MCF 10A (cell line): ENCODE measurements at regions not wholly inside any gene's neighbourhood (a gene's known extent, or its start where the extent isn't known, plus 50 kb on each side); places are given as distances from the start of the nearest gene placed in this dataset. TPM values are rescaled to one million over a fixed set of nuclear protein-coding genes. Genes with fewer than 3 reads are reported as not detected.
A peak's percentile ranks its signal among the peaks of the same experiment; 100 is the strongest.
"Not testable (repeated sequence)": the region's sequence is repeated elsewhere in the genome, so short reads cannot be mapped to it uniquely, and the experiment has no call there.

Experiments used
- BruUV-seq: library from RNA; stranded (reverse); fragments of 400-500 nt; replicated peaks from 2 replicates; lab custom pipeline; 2021; lab: Mats Ljungman, UMichigan
- CTCF ChIA-PET: fragments of 300-600 bp; sonication (Branson Sonifier 250); formaldehyde crosslinking; extraction: SDS; loops from one replicate; lab custom pipeline; 2021; ENCODE audit warnings: antibody characterized with exemption, inconsistent platforms; lab: Yijun Ruan, JAX
- POLR2A ChIA-PET: fragments of 300-600, 350-650 bp; sonication (Branson Sonifier 250); formaldehyde crosslinking; extraction: SDS; loops from one replicate; lab custom pipeline; 2020; ENCODE audit warnings: antibody characterized with exemption, inconsistent platforms; lab: Yijun Ruan, JAX
- DNase-seq: peaks from one replicate; pipeline ENCODE4 v3.0.0-alpha.2; 2018; ENCODE audit not compliant: unreplicated experiment
- H3K27ac Mint-ChIP-seq: one replicate; pipeline ENCODE4 v1.8.0; 2022; ENCODE audit warnings: mild to moderate bottlenecking, low read depth, mixed read lengths; ENCODE audit not compliant: unreplicated experiment
- H3K27me3 Mint-ChIP-seq: one replicate; pipeline ENCODE4 v1.8.0; 2022; ENCODE audit warnings: mixed read lengths; ENCODE audit not compliant: insufficient read depth, unreplicated experiment
- H3K36me3 Mint-ChIP-seq: one replicate; pipeline ENCODE4 v1.8.0; 2022; ENCODE audit warnings: mild to moderate bottlenecking, moderate library complexity, mixed read lengths; ENCODE audit not compliant: insufficient read depth, unreplicated experiment
- H3K4me1 Mint-ChIP-seq: one replicate; pipeline ENCODE4 v1.8.0; 2022; ENCODE audit warnings: mixed read lengths; ENCODE audit not compliant: insufficient read depth, unreplicated experiment
- H3K4me3 Mint-ChIP-seq: one replicate; pipeline ENCODE4 v1.8.0; 2022; ENCODE audit warnings: mild to moderate bottlenecking, moderate library complexity, mixed read lengths; ENCODE audit not compliant: unreplicated experiment
- H3K9me3 Mint-ChIP-seq: one replicate; pipeline ENCODE4 v1.8.0; 2022; ENCODE audit warnings: mixed read lengths; ENCODE audit not compliant: unreplicated experiment
- intact Hi-C: fragments of 100-400 bp; cut with micrococcal nuclease; formaldehyde crosslinking; loops from 2 replicates; pipeline ENCODE4 v1.14.1; 2022
- microRNA-seq: library from miRNA; unstranded; fragments of <30 nt; microRNA quantifications from one replicate; pipeline ENCODE4 v1.2.0, GENCODE V29; 2022
- TF ChIP-seq, protein P1 (sequence below): fragments of 200-600 bp; IDR thresholded peaks from one replicate; pipeline ENCODE4 v1.8.0; 2022; ENCODE audit warnings: antibody characterized with exemption, mild to moderate bottlenecking; ENCODE audit not compliant: unreplicated experiment

GRCh38 chr4:184962125-184962638 is 56.1 kb upstream of the HELT start:
- Mint-ChIP-seq H3K27ac (no peak overlapping the region), H3K4me1 (no peaks in the 10 kb centered on the region), H3K4me3 (no peak overlapping the region), H3K36me3 (no peaks in the 10 kb centered on the region), H3K9me3 (no peaks in the 10 kb centered on the region), H3K27me3 (no peaks in the 10 kb centered on the region)
- BruUV-seq: no TSS peak
- POLR2A ChIA-PET: no interaction called here
- TF ChIP-seq, protein P1, sequence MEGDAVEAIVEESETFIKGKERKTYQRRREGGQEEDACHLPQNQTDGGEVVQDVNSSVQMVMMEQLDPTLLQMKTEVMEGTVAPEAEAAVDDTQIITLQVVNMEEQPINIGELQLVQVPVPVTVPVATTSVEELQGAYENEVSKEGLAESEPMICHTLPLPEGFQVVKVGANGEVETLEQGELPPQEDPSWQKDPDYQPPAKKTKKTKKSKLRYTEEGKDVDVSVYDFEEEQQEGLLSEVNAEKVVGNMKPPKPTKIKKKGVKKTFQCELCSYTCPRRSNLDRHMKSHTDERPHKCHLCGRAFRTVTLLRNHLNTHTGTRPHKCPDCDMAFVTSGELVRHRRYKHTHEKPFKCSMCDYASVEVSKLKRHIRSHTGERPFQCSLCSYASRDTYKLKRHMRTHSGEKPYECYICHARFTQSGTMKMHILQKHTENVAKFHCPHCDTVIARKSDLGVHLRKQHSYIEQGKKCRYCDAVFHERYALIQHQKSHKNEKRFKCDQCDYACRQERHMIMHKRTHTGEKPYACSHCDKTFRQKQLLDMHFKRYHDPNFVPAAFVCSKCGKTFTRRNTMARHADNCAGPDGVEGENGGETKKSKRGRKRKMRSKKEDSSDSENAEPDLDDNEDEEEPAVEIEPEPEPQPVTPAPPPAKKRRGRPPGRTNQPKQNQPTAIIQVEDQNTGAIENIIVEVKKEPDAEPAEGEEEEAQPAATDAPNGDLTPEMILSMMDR: no peak
- CTCF ChIA-PET: no interaction called here
- intact Hi-C loops: no loop called here
- DNase-seq: no peak

DNA sequence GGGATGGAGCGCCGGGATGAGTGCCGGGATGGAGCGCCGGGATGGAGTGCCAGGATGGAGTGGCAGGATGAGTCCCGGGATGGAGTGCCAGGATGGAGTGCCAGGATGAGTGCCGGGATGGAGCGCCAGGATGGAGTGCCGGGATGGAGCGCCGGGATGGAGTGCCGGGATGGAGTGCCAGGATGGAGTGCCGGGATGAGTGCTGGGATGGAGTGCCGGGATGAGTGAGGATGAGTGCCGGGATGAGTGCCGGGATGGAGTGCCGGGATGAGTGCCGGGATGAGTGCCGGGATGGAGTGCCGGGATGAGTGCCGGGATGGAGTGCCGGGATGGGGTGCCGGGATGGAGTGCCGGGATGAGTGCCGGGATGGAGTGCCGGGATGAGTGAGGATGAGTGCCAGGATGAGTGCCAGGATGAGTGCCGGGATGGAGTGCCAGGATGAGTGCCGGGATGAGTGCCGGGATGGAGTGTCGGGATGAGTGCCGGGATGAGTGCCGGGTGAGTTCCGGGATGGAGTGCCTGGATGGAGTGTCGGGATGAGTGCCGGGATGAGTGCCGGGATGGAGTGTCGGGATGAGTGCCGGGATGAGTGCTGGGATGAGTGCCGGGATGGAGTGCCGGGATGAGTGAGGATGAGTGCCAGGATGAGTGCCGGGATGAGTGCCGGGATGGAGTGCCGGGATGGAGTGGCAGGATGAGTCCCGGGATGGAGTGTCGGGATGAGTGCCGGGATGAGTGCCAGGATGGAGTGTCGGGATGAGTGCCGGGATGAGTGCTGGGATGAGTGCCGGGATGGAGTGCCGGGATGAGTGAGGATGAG is 52.9 kb upstream of the HELT start:
- intact Hi-C loops, H3K27me3 Mint-ChIP-seq, BruUV-seq, DNase-seq, H3K9me3 Mint-ChIP-seq, H3K36me3 Mint-ChIP-seq, H3K4me3 Mint-ChIP-seq, H3K4me1 Mint-ChIP-seq, POLR2A ChIA-PET, CTCF ChIA-PET: not testable (repeated sequence)
- H3K27ac Mint-ChIP-seq: peak overlapping the region; percentile 57

GRCh38 chr4:184966051-184966691 is 52.1 kb upstream of the HELT start:
- CTCF ChIA-PET, H3K9me3 Mint-ChIP-seq, H3K27me3 Mint-ChIP-seq, H3K4me3 Mint-ChIP-seq, H3K4me1 Mint-ChIP-seq, H3K27ac Mint-ChIP-seq, BruUV-seq, intact Hi-C loops, POLR2A ChIA-PET, DNase-seq, H3K36me3 Mint-ChIP-seq: not testable (repeated sequence)

- H3K36me3 Mint-ChIP-seq, H3K4me3 Mint-ChIP-seq, H3K27ac Mint-ChIP-seq, DNase-seq, H3K4me1 Mint-ChIP-seq, CTCF ChIA-PET, BruUV-seq, H3K27me3 Mint-ChIP-seq, intact Hi-C loops: not testable (repeated sequence)
- peaks cover 12% of the 10 kb centered on the region for H3K9me3 Mint-ChIP-seq
- POLR2A ChIA-PET: interaction anchor here (0.7 to 1.4 kb wide), 4 partner anchors 18 to 175 kb away, joined by 3 to 4 read pairs (median 4); no protein-coding TSS in a partner anchor
Measured at GRCh38 chr4:184967699-184968098, 50.6 kb upstream of the HELT start.

DNA sequence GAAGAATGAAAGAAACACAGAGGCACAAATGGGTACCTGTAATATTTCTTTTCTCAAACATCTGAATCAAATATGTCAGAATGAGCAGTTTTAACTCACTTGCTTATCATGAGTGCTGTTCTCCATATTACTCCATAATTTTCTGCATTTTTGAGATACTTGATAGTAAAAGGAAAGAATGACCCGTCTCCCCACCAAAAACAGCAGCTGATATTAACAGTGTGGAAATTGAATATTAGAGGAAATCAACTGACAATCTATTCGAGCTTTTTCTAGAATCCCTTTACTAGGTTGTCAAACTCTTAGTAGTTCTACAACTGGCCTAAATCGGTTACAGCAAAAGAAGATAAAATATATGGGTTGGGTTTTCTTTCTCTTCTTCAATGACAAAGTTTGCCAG is 49.9 kb upstream of the HELT start:
- intact Hi-C loops: no loop called here
- peaks cover 6% of the 10 kb centered on the region for H3K4me1 Mint-ChIP-seq
- no TSS peak for BruUV-seq
- no peaks in the 10 kb centered on the region for H3K36me3 Mint-ChIP-seq
- CTCF ChIA-PET: interaction anchor here (0.6 to 1.4 kb wide), 4 partner anchors 32 to 762 kb away, joined by 3 to 5 read pairs (median 4); no protein-coding TSS in a partner anchor
- H3K27ac Mint-ChIP-seq: no peak overlapping the region
- no peaks in the 10 kb centered on the region for H3K27me3 Mint-ChIP-seq
- POLR2A ChIA-PET: interaction anchor here (0.5 to 1.4 kb wide), 6 partner anchors 19 to 258 kb away, joined by 3 to 4 read pairs (median 3); no protein-coding TSS in a partner anchor
- no peak for DNase-seq
- peaks cover 12% of the 10 kb centered on the region for H3K9me3 Mint-ChIP-seq
- H3K4me3 Mint-ChIP-seq: no peak overlapping the region
- TF ChIP-seq, protein P1: no peak

Small RNA genes in the stretch of these regions (microRNA-seq; reads per million reads assigned to microRNA genes)
- gene MIR4455: not detected
